Fibroblast of pulmonary artery (primary cell): ENCODE measurements at regions not wholly inside any gene's neighbourhood (a gene's known extent, or its start where the extent isn't known, plus 50 kb on each side); places are given as distances from the start of the nearest gene placed in this dataset.

Experiments used
- DNase-seq: peaks from one replicate; pipeline ENCODE4 v3.0.0-alpha.2; 2010; ENCODE audit warnings: low read depth
- H3K4me3 ChIP-seq: replicated peaks from 2 replicates; pipeline ENCODE4 v1.5.1; 2011; ENCODE audit warnings: low read depth, mild to moderate bottlenecking, control low read depth, low read length, moderate library complexity
- CTCF ChIP-seq: IDR thresholded peaks from 2 replicates; pipeline ENCODE4 v1.5.1; 2011; ENCODE audit warnings: mild to moderate bottlenecking, control low read depth, low read length, inconsistent platforms; ENCODE audit errors: missing control alignments

- TF ChIP-seq CTCF: no peak
- H3K4me3 ChIP-seq: no peak overlapping the region
- no peak for DNase-seq
Observed at GRCh38 chr5:179472174-179472573, 78.2 kb upstream of the RUFY1 start.

GRCh38 chr5:179470201-179470600, 80.2 kb upstream of the RUFY1 start:
- TF ChIP-seq CTCF: no peak
- H3K4me3 ChIP-seq: no peak overlapping the region
- DNase-seq: no peak

- H3K4me3 ChIP-seq: no peak overlapping the region
- TF ChIP-seq CTCF: no peak
- DNase-seq: no peak
Observed at GRCh38 chr5:179468696-179469095, 81.7 kb upstream of the RUFY1 start.

GRCh38 chr5:179467441-179467840, 82.9 kb upstream of the RUFY1 start:
- DNase-seq: no peak
- no peak overlapping the region for H3K4me3 ChIP-seq
- TF ChIP-seq CTCF: no peak

GRCh38 chr5:179464631-179465030, 85.7 kb upstream of the RUFY1 start:
- no peak for TF ChIP-seq CTCF
- H3K4me3 ChIP-seq: no peak overlapping the region
- DNase-seq: no peak

- H3K4me3 ChIP-seq: no peak overlapping the region
- TF ChIP-seq CTCF: no peak
- no peak for DNase-seq
Observed at GRCh38 chr5:179462040-179462439, 88.3 kb upstream of the RUFY1 start.

- no peak for DNase-seq
- TF ChIP-seq CTCF: no peak
- no peak overlapping the region for H3K4me3 ChIP-seq
Observed at GRCh38 chr5:179461576-179461975, 88.8 kb upstream of the RUFY1 start.
